D721Med (cell line): ENCODE measurements at regions not wholly inside any gene's neighbourhood (a gene's known extent, or its start where the extent isn't known, plus 50 kb on each side); places are given as distances from the start of the nearest gene placed in this dataset.

Source experiments
- DNase-seq: peaks from one replicate; pipeline ENCODE4 v3.0.0; 2011; ENCODE audit warnings: low spot score; ENCODE audit not compliant: insufficient read length
- FAIRE-seq: peaks from 2 replicates; lab custom pipeline; 2011; peaks lifted over from hg19 to GRCh38; lab: Jason Lieb, UNC
- CTCF ChIP-seq: IDR thresholded peaks from 2 replicates; pipeline ENCODE4 v1.5.1; 2012; ENCODE audit warnings: mild to moderate bottlenecking, control low read depth; ENCODE audit not compliant: insufficient read depth; ENCODE audit errors: missing control alignments

- no peak for FAIRE-seq
These were observed 812.7 kb downstream of the CDY2B start for GRCh38 chrY:17067307-17067706.

GRCh38 chrY:17053041-17053440 is 827.0 kb downstream of the CDY2B start:
- FAIRE-seq (no peak), DNase-seq (no peak)
- no peak for TF ChIP-seq CTCF

More at GRCh38 chrY:17067307-17067706, 812.7 kb downstream of the CDY2B start:
- no peak for TF ChIP-seq CTCF
- no peak for DNase-seq

- no peak for TF ChIP-seq CTCF
- no peak for FAIRE-seq
- DNase-seq = no peak
These were observed 829.6 kb downstream of the CDY2B start for GRCh38 chrY:17050374-17050773.

GRCh38 chrY:17045124-17045523 is 834.9 kb downstream of the CDY2B start:
- DNase-seq (no peak), FAIRE-seq (no peak)
- TF ChIP-seq CTCF = no peak

GRCh38 chrY:17044723-17045122 is 835.3 kb downstream of the CDY2B start:
- no peak for TF ChIP-seq CTCF
- no peak for DNase-seq
- FAIRE-seq = no peak

GRCh38 chrY:17044272-17044671 is 835.7 kb downstream of the CDY2B start:
- TF ChIP-seq CTCF = no peak
- no peak for FAIRE-seq
- DNase-seq = no peak

GRCh38 chrY:17038439-17038838 is 841.6 kb downstream of the CDY2B start:
- FAIRE-seq = no peak
- no peak for TF ChIP-seq CTCF
- no peak for DNase-seq
